ENCODE measurements at regions not wholly inside any gene's neighbourhood (a gene's known extent, or its start where the extent isn't known, plus 50 kb on each side); places are given as distances from the start of the nearest gene placed in this dataset.

- TF ChIP-seq CTCF (IDR thresholded peaks at IDR 0.05) = no peak
- TF ChIP-seq POLR2A (IDR thresholded peaks at IDR 0.05) = no peak
Observed at GRCh38 chr11:119940401-119940976, 197.4 kb downstream of the TRIM29 start.

Measured in Peyer's patch (tissue), 4 donors.